Astrocyte (in vitro differentiated cells and primary cell): ENCODE measurements at regions not wholly inside any gene's neighbourhood (a gene's known extent, or its start where the extent isn't known, plus 50 kb on each side); places are given as distances from the start of the nearest gene placed in this dataset.

Experiments used
- CTCF ChIP-seq: IDR thresholded peaks from 2 replicates; pipeline ENCODE4 v1.5.1; 2011; ENCODE audit warnings: low read depth, mild to moderate bottlenecking, inconsistent platforms, low read length, moderate library complexity; ENCODE audit not compliant: insufficient read depth
- EZH2 ChIP-seq: IDR thresholded peaks from 2 replicates; pipeline ENCODE4 v1.6.1; 2012; ENCODE audit warnings: mild to moderate bottlenecking, low read length, inconsistent platforms; ENCODE audit not compliant: insufficient read depth

- TF ChIP-seq EZH2 (no peak), CTCF (no peak)
Observed at GRCh38 chr6:168250250-168250649, 69.3 kb downstream of the DACT2 start.
